ENCODE measurements at regions not wholly inside any gene's neighbourhood (a gene's known extent, or its start where the extent isn't known, plus 50 kb on each side); places are given as distances from the start of the nearest gene placed in this dataset.

DNA sequence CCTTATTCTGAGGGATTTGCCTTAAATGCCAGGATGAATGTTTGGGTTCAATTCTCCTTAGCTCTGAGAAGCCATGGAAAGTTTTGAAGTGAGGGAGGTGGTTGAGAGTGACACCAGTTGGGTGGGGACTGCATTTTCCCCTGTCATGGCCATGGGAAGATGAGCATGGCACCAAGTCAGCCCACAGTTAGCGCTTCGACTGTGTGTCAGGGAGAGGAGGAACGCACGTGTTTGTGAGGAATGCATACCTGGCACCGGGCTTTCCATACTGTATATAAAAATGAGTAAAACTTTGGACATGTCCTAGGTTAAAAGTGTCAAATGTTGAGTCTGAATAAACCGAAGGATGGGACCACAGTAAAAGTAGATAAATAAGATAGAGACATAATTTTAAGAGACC is 187.5 kb upstream of the KL start:
- no peak for DNase-seq (ENCODE audit: extremely low read depth, insufficient read length)
- TF ChIP-seq, protein P1, sequence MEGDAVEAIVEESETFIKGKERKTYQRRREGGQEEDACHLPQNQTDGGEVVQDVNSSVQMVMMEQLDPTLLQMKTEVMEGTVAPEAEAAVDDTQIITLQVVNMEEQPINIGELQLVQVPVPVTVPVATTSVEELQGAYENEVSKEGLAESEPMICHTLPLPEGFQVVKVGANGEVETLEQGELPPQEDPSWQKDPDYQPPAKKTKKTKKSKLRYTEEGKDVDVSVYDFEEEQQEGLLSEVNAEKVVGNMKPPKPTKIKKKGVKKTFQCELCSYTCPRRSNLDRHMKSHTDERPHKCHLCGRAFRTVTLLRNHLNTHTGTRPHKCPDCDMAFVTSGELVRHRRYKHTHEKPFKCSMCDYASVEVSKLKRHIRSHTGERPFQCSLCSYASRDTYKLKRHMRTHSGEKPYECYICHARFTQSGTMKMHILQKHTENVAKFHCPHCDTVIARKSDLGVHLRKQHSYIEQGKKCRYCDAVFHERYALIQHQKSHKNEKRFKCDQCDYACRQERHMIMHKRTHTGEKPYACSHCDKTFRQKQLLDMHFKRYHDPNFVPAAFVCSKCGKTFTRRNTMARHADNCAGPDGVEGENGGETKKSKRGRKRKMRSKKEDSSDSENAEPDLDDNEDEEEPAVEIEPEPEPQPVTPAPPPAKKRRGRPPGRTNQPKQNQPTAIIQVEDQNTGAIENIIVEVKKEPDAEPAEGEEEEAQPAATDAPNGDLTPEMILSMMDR (IDR thresholded peaks at IDR 0.05; ENCODE audit: insufficient read depth, low read length, poor library complexity, severe bottlenecking), result no peak
- no peaks in the 10 kb centered on the region for H3K36me3 ChIP-seq (ENCODE audit: control insufficient read depth, insufficient read depth, low read length)
- H3K4me3 ChIP-seq (replicated peaks; ENCODE audit: low read depth, low read length), result no peak overlapping the region
- H3K27me3 ChIP-seq (replicated peaks; ENCODE audit: control insufficient read depth, insufficient read depth, low read length), result no peaks in the 10 kb centered on the region

DNA sequence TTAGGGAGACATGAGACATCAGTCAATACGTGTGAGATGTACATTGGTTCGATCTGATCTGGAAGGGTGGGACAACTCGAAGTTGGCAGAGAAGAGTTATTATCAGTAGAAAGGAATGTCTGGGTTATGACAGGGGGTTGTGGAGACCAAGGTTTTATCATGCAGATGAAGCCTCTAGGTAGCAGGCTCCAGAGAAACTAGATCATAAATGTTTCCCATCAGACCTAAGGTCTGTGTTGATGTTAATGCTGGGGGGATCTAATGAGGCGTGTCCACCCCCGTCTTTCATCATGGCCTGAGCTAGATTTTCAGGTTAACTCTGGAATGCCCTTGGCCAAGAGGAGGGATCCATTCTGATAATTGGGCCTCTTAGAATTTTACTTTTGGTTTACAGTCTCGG is 187.0 kb upstream of the KL start:
- H3K4me3 ChIP-seq (replicated peaks; ENCODE audit: low read depth, low read length), result no peak overlapping the region
- H3K27me3 ChIP-seq (replicated peaks; ENCODE audit: control insufficient read depth, insufficient read depth, low read length), result no peaks in the 10 kb centered on the region
- H3K36me3 ChIP-seq (ENCODE audit: control insufficient read depth, insufficient read depth, low read length), result no peaks in the 10 kb centered on the region
- no peak for DNase-seq (ENCODE audit: extremely low read depth, insufficient read length)
- TF ChIP-seq, protein P1 (IDR thresholded peaks at IDR 0.05; ENCODE audit: insufficient read depth, low read length, poor library complexity, severe bottlenecking), result no peak

DNA sequence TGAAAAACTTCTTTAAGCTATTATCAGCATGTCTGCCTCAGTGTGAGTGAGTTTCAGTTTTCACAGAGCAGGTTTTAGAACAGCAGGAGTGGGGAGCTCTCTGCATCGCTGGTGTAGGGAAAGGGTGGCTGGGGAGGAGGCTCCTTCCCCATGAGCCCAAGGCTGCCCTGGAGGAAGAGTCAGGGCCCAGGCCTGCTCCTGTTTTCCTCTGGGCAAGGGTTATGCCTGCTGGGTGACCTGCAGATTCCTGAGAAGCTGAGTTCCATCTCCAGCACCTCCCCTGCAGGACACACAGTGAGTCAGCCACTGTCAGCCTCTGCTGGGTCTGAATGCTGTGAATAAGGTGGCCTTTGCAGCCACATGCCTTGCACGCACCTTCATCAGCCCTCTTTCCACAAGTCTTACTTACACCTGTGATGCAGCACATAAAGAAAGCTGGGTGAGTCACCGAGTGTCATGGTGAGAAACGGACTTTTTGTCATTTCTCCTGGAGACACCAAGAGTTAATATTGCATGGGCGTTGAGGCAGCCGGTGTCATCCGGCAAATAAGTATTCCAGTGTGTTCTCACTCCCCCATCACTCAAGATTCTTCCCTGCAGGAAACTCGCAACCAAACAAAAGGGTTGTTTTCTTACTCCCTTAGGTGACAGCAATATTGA is 186.4 kb upstream of the KL start:
- peak; percentile 18 for DNase-seq (ENCODE audit: extremely low read depth, insufficient read length)
- Histone ChIP-seq H3K27me3 (replicated peaks; ENCODE audit: control insufficient read depth, insufficient read depth, low read length) (no peaks in the 10 kb centered on the region), H3K36me3 (ENCODE audit: control insufficient read depth, insufficient read depth, low read length) (no peaks in the 10 kb centered on the region), H3K4me3 (replicated peaks; ENCODE audit: low read depth, low read length) (no peak overlapping the region)
- TF ChIP-seq, protein P1 (IDR thresholded peaks at IDR 0.05; ENCODE audit: insufficient read depth, low read length, poor library complexity, severe bottlenecking), result no peak

DNA sequence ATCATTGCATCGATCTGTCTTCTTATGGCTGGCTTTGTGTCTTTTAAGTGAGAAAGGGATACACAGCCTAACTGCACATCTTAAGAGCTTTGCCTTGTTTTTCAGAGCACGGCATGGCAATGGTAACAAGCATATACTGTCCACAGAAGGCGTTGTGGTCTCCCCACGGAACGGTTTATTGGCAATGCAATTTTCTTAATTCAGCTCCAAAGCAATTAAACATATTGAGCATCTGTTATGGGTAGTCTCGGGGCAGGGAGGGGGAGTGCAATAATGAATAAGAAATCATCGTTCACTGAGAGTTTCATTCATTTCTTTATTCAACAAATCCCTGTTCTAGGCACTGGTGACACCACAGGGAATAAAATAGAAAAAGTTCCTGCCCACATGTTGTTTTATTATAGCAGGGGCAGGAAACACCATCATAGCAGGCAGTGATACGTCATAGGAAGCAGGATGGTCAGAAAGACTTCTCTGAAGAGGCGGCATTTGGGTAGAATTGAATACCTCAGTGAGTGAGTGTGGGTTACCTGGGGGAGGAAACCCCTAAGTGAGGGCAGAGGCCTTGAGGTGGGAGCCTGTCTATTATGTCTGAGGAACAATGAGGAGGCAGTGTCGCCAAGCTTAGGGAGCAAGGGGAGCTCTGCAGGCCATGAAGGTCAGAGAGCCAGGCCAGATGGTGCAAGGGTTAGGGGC is 185.7 kb upstream of the KL start:
- Histone ChIP-seq H3K27me3 (replicated peaks; ENCODE audit: control insufficient read depth, insufficient read depth, low read length) (no peaks in the 10 kb centered on the region), H3K4me3 (replicated peaks; ENCODE audit: low read depth, low read length) (no peak overlapping the region), H3K36me3 (ENCODE audit: control insufficient read depth, insufficient read depth, low read length) (no peaks in the 10 kb centered on the region)
- no peak for DNase-seq (ENCODE audit: extremely low read depth, insufficient read length)
- TF ChIP-seq, protein P1 (IDR thresholded peaks at IDR 0.05; ENCODE audit: insufficient read depth, low read length, poor library complexity, severe bottlenecking), result no peak

DNA sequence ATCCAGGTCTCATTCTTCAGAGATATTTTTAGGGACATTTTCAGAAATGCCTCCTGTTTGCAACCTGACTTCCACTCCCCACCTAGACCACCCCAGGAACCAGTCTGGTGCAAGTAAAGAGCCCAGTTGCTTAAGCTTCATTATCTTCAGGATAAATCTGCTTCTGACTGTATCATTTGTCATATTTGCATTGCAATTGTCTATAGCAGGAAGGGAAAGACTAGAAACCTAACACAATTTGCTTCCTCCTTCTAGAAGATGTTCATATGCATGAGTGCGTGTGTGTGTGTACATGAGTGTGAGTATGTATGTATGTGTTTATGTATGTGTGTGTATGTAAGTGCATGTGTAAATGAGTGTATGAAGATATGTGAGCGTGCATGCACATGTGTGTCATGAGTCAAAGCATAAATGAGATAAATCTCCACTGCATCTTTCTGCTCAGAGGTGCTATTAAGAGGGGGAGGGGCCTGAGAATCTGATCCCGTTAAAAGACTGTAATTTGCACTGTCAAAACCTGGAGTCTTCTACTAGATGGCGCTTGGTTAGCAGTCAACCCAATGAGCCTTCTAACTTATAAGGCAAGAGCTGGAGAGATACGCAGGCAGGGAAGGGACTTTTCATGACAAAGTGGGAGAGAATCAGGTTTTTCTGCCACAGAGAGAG is 178.8 kb upstream of the KL start:
- H3K36me3 ChIP-seq (ENCODE audit: control insufficient read depth, insufficient read depth, low read length), result no peaks in the 10 kb centered on the region
- H3K27me3 ChIP-seq (replicated peaks; ENCODE audit: control insufficient read depth, insufficient read depth, low read length), result no peaks in the 10 kb centered on the region
- no peak overlapping the region for H3K4me3 ChIP-seq (replicated peaks; ENCODE audit: low read depth, low read length)
- TF ChIP-seq, protein P1 (IDR thresholded peaks at IDR 0.05; ENCODE audit: insufficient read depth, low read length, poor library complexity, severe bottlenecking), result no peak
- DNase-seq (ENCODE audit: extremely low read depth, insufficient read length), result no peak
